ENCODE measurements at regions not wholly inside any gene's neighbourhood (a gene's known extent, or its start where the extent isn't known, plus 50 kb on each side); places are given as distances from the start of the nearest gene placed in this dataset.

DNA sequence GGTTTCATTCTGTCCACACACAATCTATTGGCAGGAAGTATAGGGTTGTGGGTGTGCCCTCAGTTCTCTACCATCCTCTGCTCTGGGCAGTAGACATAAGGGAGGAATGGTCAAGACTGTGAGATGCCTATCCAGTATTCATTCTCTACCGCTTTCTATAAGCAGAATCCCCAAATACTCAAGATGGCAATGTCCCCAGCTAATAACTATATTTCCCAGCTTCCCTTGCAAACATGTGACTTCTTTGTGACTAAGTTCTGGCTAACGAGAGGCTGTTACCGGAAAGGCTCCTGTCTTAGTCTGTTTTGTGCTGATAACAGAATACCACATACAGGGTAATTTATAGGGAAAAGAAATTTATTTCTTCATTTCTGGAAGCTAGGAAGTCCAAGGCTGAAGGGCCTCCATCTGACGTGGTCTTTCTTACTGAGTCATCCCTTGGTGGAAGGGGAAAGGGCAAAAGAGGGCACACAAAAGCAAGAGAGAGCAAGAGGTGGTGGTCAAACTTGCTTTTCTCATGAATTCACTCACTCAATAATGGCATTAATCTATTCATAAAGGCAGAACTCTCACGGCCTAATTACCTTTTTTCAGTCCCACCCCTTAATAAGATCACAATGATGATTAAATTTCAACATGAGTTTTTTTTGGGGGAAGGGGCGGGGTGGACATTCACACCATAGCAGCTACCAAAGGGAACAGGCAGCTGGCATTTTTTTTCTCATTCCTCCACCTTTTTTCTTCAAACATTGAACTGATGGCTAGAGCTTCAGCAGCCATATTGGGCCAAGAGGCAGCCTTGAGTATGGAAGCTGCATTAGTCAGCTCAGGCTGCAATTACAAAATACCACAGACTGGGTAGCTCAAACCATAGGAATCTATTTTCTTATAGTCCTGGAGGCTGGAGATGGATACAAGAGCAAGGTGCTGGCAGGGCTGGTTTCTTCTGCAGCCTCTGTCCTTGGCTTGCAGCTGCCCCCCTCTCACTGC is 109.7 kb upstream of the OR9Q1 start:
- 63 to 68% methylated on average over 6 of the region's 6 CpGs for WGBS, 2 donors
- TF ChIP-seq, protein P1, sequence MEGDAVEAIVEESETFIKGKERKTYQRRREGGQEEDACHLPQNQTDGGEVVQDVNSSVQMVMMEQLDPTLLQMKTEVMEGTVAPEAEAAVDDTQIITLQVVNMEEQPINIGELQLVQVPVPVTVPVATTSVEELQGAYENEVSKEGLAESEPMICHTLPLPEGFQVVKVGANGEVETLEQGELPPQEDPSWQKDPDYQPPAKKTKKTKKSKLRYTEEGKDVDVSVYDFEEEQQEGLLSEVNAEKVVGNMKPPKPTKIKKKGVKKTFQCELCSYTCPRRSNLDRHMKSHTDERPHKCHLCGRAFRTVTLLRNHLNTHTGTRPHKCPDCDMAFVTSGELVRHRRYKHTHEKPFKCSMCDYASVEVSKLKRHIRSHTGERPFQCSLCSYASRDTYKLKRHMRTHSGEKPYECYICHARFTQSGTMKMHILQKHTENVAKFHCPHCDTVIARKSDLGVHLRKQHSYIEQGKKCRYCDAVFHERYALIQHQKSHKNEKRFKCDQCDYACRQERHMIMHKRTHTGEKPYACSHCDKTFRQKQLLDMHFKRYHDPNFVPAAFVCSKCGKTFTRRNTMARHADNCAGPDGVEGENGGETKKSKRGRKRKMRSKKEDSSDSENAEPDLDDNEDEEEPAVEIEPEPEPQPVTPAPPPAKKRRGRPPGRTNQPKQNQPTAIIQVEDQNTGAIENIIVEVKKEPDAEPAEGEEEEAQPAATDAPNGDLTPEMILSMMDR (IDR thresholded peaks at IDR 0.05; ENCODE audit: control extremely low read depth, extremely low read depth): no peak
- Histone ChIP-seq H3K27ac (ENCODE audit: low read depth in 1 of 2, low read length in 1 of 2) (no peak overlapping the region), H3K27me3 (ENCODE audit: control insufficient read depth in 3 of 3, insufficient read depth in 3 of 3, low read length in 2 of 3) (no peaks in the 10 kb centered on the region), H3K4me1 (ENCODE audit: control insufficient read depth in 5 of 5, insufficient read depth in 5 of 5, low read length in 5 of 5) (no peaks in the 10 kb centered on the region), H3K9me3 (ENCODE audit: control insufficient read depth in 4 of 4, insufficient read depth in 3 of 4, low read length in 3 of 4) (peaks cover 0 to 4% (median 0%) of the 10 kb centered on the region in 4 donors), H3K4me3 (no peak overlapping the region), H3K36me3 (ENCODE audit: control insufficient read depth in 4 of 4, insufficient read depth in 4 of 4, low read length in 4 of 4) (no peaks in the 10 kb centered on the region), H3K9ac (ENCODE audit: insufficient read depth in 1 of 2, low read length in 2 of 2) (no peak overlapping the region)
- ATAC-seq (ENCODE audit: insufficient read depth, low FRiP score) (no peak), DNase-seq (no peak)

DNA sequence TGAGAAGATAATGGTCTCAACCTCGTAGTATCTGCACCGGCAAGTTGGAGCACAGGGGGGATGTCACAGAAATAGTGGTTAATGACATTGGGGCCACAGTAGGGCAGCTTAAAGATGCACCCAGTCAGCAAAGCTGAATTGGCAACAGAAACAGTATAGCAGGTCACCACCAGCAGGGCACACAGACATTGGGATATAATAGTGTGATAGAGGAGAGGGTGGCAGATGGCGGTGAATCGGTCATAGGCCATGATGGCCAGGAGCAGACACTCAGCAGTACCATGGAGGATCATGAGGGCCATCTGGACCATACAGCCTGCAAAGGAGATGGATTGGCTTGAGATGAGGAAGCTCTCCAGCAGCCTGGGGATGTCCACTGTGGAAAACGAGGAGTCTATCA is 106.0 kb upstream of the OR9Q1 start:
- TF ChIP-seq, protein P1 (IDR thresholded peaks at IDR 0.05; ENCODE audit: control extremely low read depth, extremely low read depth): no peak
- no peak for ATAC-seq (ENCODE audit: insufficient read depth, low FRiP score)
- Histone ChIP-seq H3K9ac (ENCODE audit: insufficient read depth in 1 of 2, low read length in 2 of 2) (no peak overlapping the region), H3K36me3 (ENCODE audit: control insufficient read depth in 4 of 4, insufficient read depth in 4 of 4, low read length in 4 of 4) (no peaks in the 10 kb centered on the region), H3K27ac (ENCODE audit: low read depth in 1 of 2, low read length in 1 of 2) (no peak overlapping the region), H3K9me3 (ENCODE audit: control insufficient read depth in 4 of 4, insufficient read depth in 3 of 4, low read length in 3 of 4) (peaks cover 0 to 8% (median 0%) of the 10 kb centered on the region in 4 donors), H3K27me3 (ENCODE audit: control insufficient read depth in 3 of 3, insufficient read depth in 3 of 3, low read length in 2 of 3) (no peaks in the 10 kb centered on the region), H3K4me1 (ENCODE audit: control insufficient read depth in 5 of 5, insufficient read depth in 5 of 5, low read length in 5 of 5) (no peaks in the 10 kb centered on the region), H3K4me3 (no peak overlapping the region)
- WGBS, 2 donors: 91 to 96% methylated on average over 5 of the region's 5 CpGs
- no peak for DNase-seq

DNA sequence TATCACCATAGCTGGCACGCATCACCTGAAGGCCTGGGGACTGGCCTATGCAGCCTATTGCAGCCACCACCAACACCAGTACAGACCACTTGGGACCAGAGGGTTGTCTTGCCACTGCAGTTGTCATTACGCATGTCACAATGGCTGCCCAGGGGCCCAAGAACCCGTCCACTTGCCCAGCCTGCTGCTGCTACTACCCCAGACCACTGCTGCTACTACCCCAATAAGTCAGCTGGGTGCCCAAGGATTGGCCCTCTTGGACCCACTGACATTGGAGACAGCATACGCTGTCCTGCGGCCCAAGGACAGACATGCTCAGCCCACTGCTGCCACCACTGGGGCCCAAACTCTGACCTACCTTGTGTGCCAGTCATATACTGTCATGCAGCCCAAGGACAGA is 102.7 kb upstream of the OR9Q1 start:
- no peak for DNase-seq
- TF ChIP-seq, protein P1 (IDR thresholded peaks at IDR 0.05; ENCODE audit: control extremely low read depth, extremely low read depth): no peak
- Histone ChIP-seq H3K9ac (ENCODE audit: insufficient read depth in 1 of 2, low read length in 2 of 2) (no peak overlapping the region), H3K36me3 (ENCODE audit: control insufficient read depth in 4 of 4, insufficient read depth in 4 of 4, low read length in 4 of 4) (no peaks in the 10 kb centered on the region), H3K27me3 (ENCODE audit: control insufficient read depth in 3 of 3, insufficient read depth in 3 of 3, low read length in 2 of 3) (no peaks in the 10 kb centered on the region), H3K4me1 (ENCODE audit: control insufficient read depth in 5 of 5, insufficient read depth in 5 of 5, low read length in 5 of 5) (no peaks in the 10 kb centered on the region), H3K4me3 (no peak overlapping the region), H3K27ac (ENCODE audit: low read depth in 1 of 2, low read length in 1 of 2) (no peak overlapping the region), H3K9me3 (ENCODE audit: control insufficient read depth in 4 of 4, insufficient read depth in 3 of 4, low read length in 3 of 4) (peaks cover 0 to 8% (median 0%) of the 10 kb centered on the region in 4 donors)
- 87 to 93% methylated on average over 5 of the region's 5 CpGs for WGBS, 2 donors
- no peak for ATAC-seq (ENCODE audit: insufficient read depth, low FRiP score)
